Chondrocyte (in vitro differentiated cells): ENCODE measurements at regions not wholly inside any gene's neighbourhood (a gene's known extent, or its start where the extent isn't known, plus 50 kb on each side); places are given as distances from the start of the nearest gene placed in this dataset.

ENCODE experiments used
- DNase-seq: peaks from one replicate; pipeline ENCODE4 v3.0.0; 2021; ENCODE audit warnings: mixed read lengths, low spot score
- H3K27ac Mint-ChIP-seq: one replicate; pipeline ENCODE4 v1.8.0; 2021; ENCODE audit warnings: mild to moderate bottlenecking, moderate library complexity, mixed read lengths; ENCODE audit not compliant: unreplicated experiment
- H3K27me3 Mint-ChIP-seq: 2 replicates; pipeline ENCODE4 v1.8.0; 2021; ENCODE audit warnings: low read depth, mixed read lengths
- H3K36me3 Mint-ChIP-seq: 2 replicates; pipeline ENCODE4 v1.8.0; 2021; ENCODE audit warnings: low read depth, mixed read lengths
- H3K4me1 Mint-ChIP-seq: 2 replicates; pipeline ENCODE4 v1.8.0; 2021; ENCODE audit warnings: low read depth, mild to moderate bottlenecking, mixed read lengths
- H3K4me3 Mint-ChIP-seq: one replicate; pipeline ENCODE4 v1.8.0; 2021; ENCODE audit warnings: mild to moderate bottlenecking, moderate library complexity, mixed read lengths; ENCODE audit not compliant: unreplicated experiment
- H3K9me3 Mint-ChIP-seq: 2 replicates; pipeline ENCODE4 v1.8.0; 2021; ENCODE audit warnings: low read depth, mixed read lengths
- TF ChIP-seq, protein P1 (sequence below): fragments of 200-600 bp; sonication (generic); IDR thresholded peaks from 2 replicates; pipeline ENCODE4 v1.5.0; 2021; ENCODE audit warnings: antibody characterized with exemption, mild to moderate bottlenecking, moderate library complexity

DNA sequence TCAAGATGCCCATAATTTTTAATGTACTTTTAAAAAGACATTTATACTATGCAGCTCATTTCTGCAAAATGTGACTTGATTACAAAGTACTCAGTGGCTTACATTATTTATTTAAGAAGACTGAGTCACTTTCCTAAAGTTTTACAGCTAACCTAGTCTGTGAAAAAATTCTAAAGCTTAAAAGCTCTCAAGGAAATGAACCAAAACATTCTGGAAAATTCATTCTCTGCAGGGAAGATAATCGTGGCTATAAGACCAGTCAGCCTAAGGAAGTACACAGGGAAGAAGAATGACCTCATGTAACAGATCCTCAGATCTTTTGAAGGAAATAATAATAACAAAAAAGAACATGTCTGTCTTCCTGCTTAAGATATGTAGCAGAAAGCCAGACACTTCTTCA, 232.1 kb upstream of the STK17B start:
- Mint-ChIP-seq H3K9me3 (no peaks in the 10 kb centered on the region), H3K4me3 (no peak overlapping the region), H3K4me1 (peaks cover 31% of the 10 kb centered on the region), H3K36me3 (no peaks in the 10 kb centered on the region), H3K27ac (no peak overlapping the region), H3K27me3 (no peaks in the 10 kb centered on the region)
- no peak for DNase-seq
- TF ChIP-seq, protein P1, sequence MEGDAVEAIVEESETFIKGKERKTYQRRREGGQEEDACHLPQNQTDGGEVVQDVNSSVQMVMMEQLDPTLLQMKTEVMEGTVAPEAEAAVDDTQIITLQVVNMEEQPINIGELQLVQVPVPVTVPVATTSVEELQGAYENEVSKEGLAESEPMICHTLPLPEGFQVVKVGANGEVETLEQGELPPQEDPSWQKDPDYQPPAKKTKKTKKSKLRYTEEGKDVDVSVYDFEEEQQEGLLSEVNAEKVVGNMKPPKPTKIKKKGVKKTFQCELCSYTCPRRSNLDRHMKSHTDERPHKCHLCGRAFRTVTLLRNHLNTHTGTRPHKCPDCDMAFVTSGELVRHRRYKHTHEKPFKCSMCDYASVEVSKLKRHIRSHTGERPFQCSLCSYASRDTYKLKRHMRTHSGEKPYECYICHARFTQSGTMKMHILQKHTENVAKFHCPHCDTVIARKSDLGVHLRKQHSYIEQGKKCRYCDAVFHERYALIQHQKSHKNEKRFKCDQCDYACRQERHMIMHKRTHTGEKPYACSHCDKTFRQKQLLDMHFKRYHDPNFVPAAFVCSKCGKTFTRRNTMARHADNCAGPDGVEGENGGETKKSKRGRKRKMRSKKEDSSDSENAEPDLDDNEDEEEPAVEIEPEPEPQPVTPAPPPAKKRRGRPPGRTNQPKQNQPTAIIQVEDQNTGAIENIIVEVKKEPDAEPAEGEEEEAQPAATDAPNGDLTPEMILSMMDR: no peak

- Mint-ChIP-seq H3K27me3 (no peaks in the 10 kb centered on the region), H3K36me3 (no peaks in the 10 kb centered on the region), H3K4me3 (no peak overlapping the region), H3K4me1 (peaks cover 30% of the 10 kb centered on the region), H3K27ac (no peak overlapping the region), H3K9me3 (no peaks in the 10 kb centered on the region)
- DNase-seq: no peak
- TF ChIP-seq, protein P1: peak; percentile 41
Observed at GRCh38 chr2:196404276-196404675, 232.9 kb upstream of the STK17B start.

- Mint-ChIP-seq H3K9me3 (no peaks in the 10 kb centered on the region), H3K4me3 (no peak overlapping the region), H3K36me3 (no peaks in the 10 kb centered on the region), H3K27me3 (no peaks in the 10 kb centered on the region), H3K27ac (no peak overlapping the region), H3K4me1 (peaks cover 29% of the 10 kb centered on the region)
- TF ChIP-seq, protein P1: no peak
- DNase-seq: no peak
Observed at GRCh38 chr2:196407675-196408264, 231.7 kb upstream of the CCDC150 start.

DNA sequence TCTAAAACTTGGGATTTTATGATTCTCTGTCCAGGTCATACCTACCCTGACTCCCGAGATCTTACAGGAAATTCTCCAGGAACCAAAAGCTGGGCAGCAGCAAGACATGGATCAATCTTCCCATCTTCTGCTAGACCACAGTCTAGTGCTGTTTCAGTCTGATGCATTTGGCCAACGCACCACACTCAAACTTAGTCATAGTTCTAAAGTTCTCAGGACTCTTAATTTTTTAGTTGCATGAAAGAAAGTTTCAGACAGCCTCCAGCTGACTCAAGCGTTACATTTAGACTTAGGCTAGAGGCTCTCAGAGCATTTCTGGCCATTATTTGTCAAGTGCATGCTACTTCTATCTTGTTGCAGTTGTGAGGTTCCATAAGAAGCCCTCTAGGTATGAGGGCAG, 230.1 kb upstream of the CCDC150 start:
- Mint-ChIP-seq H3K36me3 (no peaks in the 10 kb centered on the region), H3K9me3 (no peaks in the 10 kb centered on the region), H3K4me3 (no peak overlapping the region), H3K4me1 (peaks cover 38% of the 10 kb centered on the region), H3K27me3 (no peaks in the 10 kb centered on the region), H3K27ac (peak overlapping the region; percentile 25)
- TF ChIP-seq, protein P1: no peak
- DNase-seq: no peak

DNA sequence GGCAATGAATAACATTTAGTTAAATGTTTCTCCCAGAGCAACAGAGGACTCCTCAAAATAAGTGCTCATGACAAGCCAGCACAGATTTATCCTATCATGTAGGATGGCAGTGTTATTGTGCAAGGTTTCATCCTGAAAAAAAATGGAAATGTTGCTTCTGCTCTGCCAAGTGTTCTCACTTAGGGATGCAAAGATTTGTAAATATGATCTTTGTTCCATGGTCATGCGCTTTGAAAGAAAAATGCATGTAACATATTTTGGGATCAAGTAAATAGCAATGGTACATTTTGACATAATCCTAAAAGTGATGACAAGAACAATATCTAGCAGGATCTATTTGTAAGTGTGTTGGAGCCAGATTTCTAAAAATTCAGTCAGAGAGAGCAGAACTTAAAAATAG, 229.5 kb upstream of the CCDC150 start:
- no peaks in the 10 kb centered on the region for H3K36me3 Mint-ChIP-seq
- TF ChIP-seq, protein P1: no peak
- no peak overlapping the region for H3K4me3 Mint-ChIP-seq
- DNase-seq: no peak
- no peaks in the 10 kb centered on the region for H3K9me3 Mint-ChIP-seq
- peaks cover 42% of the 10 kb centered on the region for H3K4me1 Mint-ChIP-seq
- H3K27me3 Mint-ChIP-seq: no peaks in the 10 kb centered on the region
- H3K27ac Mint-ChIP-seq: no peak overlapping the region
